A549 (cell line): ENCODE measurements at regions not wholly inside any gene's neighbourhood (a gene's known extent, or its start where the extent isn't known, plus 50 kb on each side); places are given as distances from the start of the nearest gene placed in this dataset.

Experiments used
- ATAC-seq, 2 experiments: fragments of 200-7000 bp in 1 of 2; fragments of >200 bp in 1 of 2; cut with Nextera tagmentation in 1 of 2; cut with Tn5 transposase in 1 of 2; 3 replicates each; pipeline versions ENCODE4 v1.8.0 to v1.9.1; 2018 to 2020; ENCODE audit warnings: mild to moderate bottlenecking in 1 of 2, moderate library complexity in 1 of 2
- CTCF ChIA-PET: fragments of 300-600 bp; sonication (Branson Sonifier 250); formaldehyde crosslinking; extraction: SDS; loops from one replicate; lab custom pipeline; 2021; ENCODE audit warnings: antibody characterized with exemption, inconsistent platforms; lab: Yijun Ruan, JAX
- POLR2A ChIA-PET: fragments of 350-600 bp; formaldehyde crosslinking; extraction: SDS; loops from one replicate; lab custom pipeline; 2021; ENCODE audit warnings: antibody characterized with exemption, inconsistent platforms; lab: Yijun Ruan, JAX
- DNase-seq, 2 experiments: peaks; one replicate each; pipeline versions ENCODE4 v3.0.0 to v3.0.0-alpha.2; 2011 to 2016; ENCODE audit warnings: low read depth in 1 of 2, low spot score in 1 of 2
- FAIRE-seq: peaks from 2 replicates; lab custom pipeline; 2011; peaks lifted over from hg19 to GRCh38; lab: Jason Lieb, UNC
- H3K27ac ChIP-seq, 2 experiments: fragments of >200 bp; sonication (Bioruptor Twin); formaldehyde crosslinking; 3 replicates each; pipeline ENCODE4 v1.5.1; 2016 to 2017
- H3K4me1 ChIP-seq: fragments of >200 bp; sonication (Bioruptor Twin); formaldehyde crosslinking; 3 replicates; pipeline ENCODE4 v1.6.1; 2016
- H3K4me2 ChIP-seq: fragments of >200 bp; sonication (Bioruptor Twin); formaldehyde crosslinking; 3 replicates; pipeline ENCODE4 v1.6.1; 2016
- H3K4me3 ChIP-seq: fragments of >200 bp; sonication (Bioruptor Twin); formaldehyde crosslinking; 3 replicates; pipeline ENCODE4 v1.5.1; 2016
- H3K9me3 ChIP-seq: fragments of >200 bp; sonication (Bioruptor Twin); formaldehyde crosslinking; 3 replicates; pipeline ENCODE4 v1.6.1; 2016
- CBX8 ChIP-seq: fragments of 200-600 bp; sonication (generic); IDR thresholded peaks from 2 replicates; pipeline ENCODE4 v1.6.1; 2016
- CHD2 ChIP-seq: fragments of 150-350 bp; IDR thresholded peaks from 2 replicates; pipeline ENCODE4 v1.6.1; 2014; ENCODE audit warnings: low read length; ENCODE audit not compliant: partially characterized antibody
- CHD4 ChIP-seq: fragments of 200-600 bp; sonication (generic); IDR thresholded peaks from 2 replicates; pipeline ENCODE4 v1.6.1; 2016; ENCODE audit warnings: antibody characterized with exemption, mild to moderate bottlenecking, borderline replicate concordance
- CTCF ChIP-seq: fragments of >200 bp; sonication (Bioruptor Twin); formaldehyde crosslinking; IDR thresholded peaks from 3 replicates; pipeline ENCODE4 v1.5.1; 2016
- E2F6 ChIP-seq: IDR thresholded peaks from 2 replicates; pipeline ENCODE4 v1.6.1; 2012; ENCODE audit warnings: low read depth, borderline replicate concordance
- EHF ChIP-seq: fragments of 250-450 bp; sonication (Bioruptor Pico); IDR thresholded peaks from 2 replicates; pipeline ENCODE4 v1.5.0; 2020; ENCODE audit warnings: mild to moderate bottlenecking
- EHMT2 ChIP-seq: fragments of 200-600 bp; sonication (generic); IDR thresholded peaks from 2 replicates; pipeline ENCODE4 v1.6.1; 2016; ENCODE audit warnings: antibody characterized with exemption, low read depth, mild to moderate bottlenecking, moderate library complexity
- FOSL2 ChIP-seq, 2 experiments: fragments of 450-650 bp in 1 of 2; fragments of >200 bp in 1 of 2; sonication (Bioruptor Twin) in 1 of 2; formaldehyde crosslinking; IDR thresholded peaks; 2 replicates each; pipeline versions ENCODE4 v1.5.0 to v1.6.1; 2016 to 2020; ENCODE audit warnings: mild to moderate bottlenecking in 1 of 2, moderate library complexity in 1 of 2
- FOXS1 ChIP-seq: fragments of 250-450 bp; sonication (Bioruptor Pico); IDR thresholded peaks from 2 replicates; pipeline ENCODE4 v1.5.0; 2020; ENCODE audit warnings: mild to moderate bottlenecking, moderate library complexity
- GATA3 ChIP-seq: IDR thresholded peaks from 2 replicates; pipeline ENCODE4 v1.6.1; 2012; ENCODE audit warnings: borderline replicate concordance
- MAX ChIP-seq: IDR thresholded peaks from 2 replicates; pipeline ENCODE4 v1.6.1; 2012
- MAZ ChIP-seq: fragments of 150-350 bp; IDR thresholded peaks from 2 replicates; pipeline ENCODE4 v1.6.1; 2014; ENCODE audit warnings: antibody characterized with exemption, low read depth, low read length, borderline replicate concordance
- NR3C1 ChIP-seq: fragments of >200 bp; sonication (Bioruptor Twin); formaldehyde crosslinking; IDR thresholded peaks from 3 replicates; pipeline ENCODE4 v1.6.1; 2017
- POLR2A ChIP-seq: IDR thresholded peaks from 2 replicates; pipeline ENCODE4 v1.6.1; 2012; ENCODE audit warnings: mild to moderate bottlenecking, low read length
- RAD21 ChIP-seq, 2 experiments: fragments of >200 bp in 1 of 2; sonication (Bioruptor Twin) in 1 of 2; formaldehyde crosslinking in 1 of 2; IDR thresholded peaks in 1 of 2; conservative IDR thresholded peaks in 1 of 2; 2 replicates in 1 of 2; 3 replicates in 1 of 2; pipeline ENCODE4 v1.6.1; 2012 to 2018; ENCODE audit warnings: inconsistent platforms in 1 of 2
- RCOR1 ChIP-seq: fragments of 150-350 bp; IDR thresholded peaks from 2 replicates; pipeline ENCODE4 v1.6.1; 2014; ENCODE audit warnings: antibody characterized with exemption, low read length, low read depth
- RNF2 ChIP-seq: fragments of 200-600 bp; sonication (generic); IDR thresholded peaks from 2 replicates; pipeline ENCODE4 v1.6.1; 2016; ENCODE audit warnings: low read depth, mild to moderate bottlenecking, antibody characterized with exemption, moderate library complexity, borderline replicate concordance
- TFCP2L1 ChIP-seq: fragments of 250-450 bp; sonication (Bioruptor Pico); IDR thresholded peaks from 2 replicates; pipeline ENCODE4 v1.5.0; 2021; ENCODE audit warnings: mild to moderate bottlenecking
- USF2 ChIP-seq: fragments of 450-650 bp; IDR thresholded peaks from 2 replicates; pipeline ENCODE4 v1.6.1; 2014; ENCODE audit warnings: antibody characterized with exemption
- ZFP36 ChIP-seq: fragments of 450-650 bp; IDR thresholded peaks from 2 replicates; pipeline ENCODE4 v1.6.1; 2014; ENCODE audit warnings: borderline replicate concordance; ENCODE audit not compliant: partially characterized antibody
- ZNF302 ChIP-seq: fragments of 250-450 bp; sonication (Bioruptor Pico); IDR thresholded peaks from 2 replicates; pipeline ENCODE4 v1.9.0; 2021; ENCODE audit warnings: inconsistent platforms, mild to moderate bottlenecking, moderate library complexity
- WGBS: methylation state at CpG from one replicate; pipeline ENCODE4 v1.1.6; 2017; ENCODE audit errors: missing lambda C conversion rate; 5-methylcytosine and 5-hydroxymethylcytosine counted together

DNA sequence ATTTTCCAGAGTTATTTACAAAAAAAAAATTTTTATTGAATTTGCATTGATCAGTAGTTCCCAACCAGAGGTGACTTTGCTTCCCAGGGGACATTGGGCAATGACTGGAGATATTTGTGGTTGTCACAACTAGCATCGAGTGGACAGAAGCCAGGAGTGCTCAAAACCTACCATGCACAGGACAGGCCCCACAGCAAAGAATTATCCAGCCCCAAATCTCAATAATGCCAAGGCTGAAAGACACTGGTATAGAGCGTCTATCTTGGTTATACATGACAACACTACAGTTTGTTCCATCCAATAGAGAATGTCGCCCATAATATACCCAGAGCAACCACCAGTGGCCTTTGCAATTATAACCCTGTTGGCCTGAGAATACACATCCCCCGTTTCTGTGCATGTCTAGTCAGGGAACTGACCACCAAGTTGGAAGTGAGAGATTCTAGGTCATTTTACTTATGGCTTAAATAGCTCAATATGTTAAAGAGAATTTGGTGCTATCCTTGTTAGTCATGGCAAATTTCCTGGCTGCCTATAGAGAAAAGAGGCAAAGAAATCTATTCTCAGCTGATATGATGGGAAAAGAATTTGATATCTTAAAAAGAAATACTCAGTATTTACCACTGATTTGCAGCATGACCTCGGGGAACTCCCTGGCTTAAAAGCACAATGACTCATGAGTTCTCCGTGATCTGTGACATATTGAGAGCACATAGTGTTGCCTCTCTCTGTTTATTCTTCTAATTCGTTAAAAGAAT lies 76.0 kb upstream of the ADTRP start:
- no peak for FAIRE-seq
- H3K9me3 ChIP-seq = peaks cover 8% of the 10 kb centered on the region; the same call in 2 of the 3 replicates
- peak; percentile 5 to 23 for DNase-seq
- peaks cover 11% of the 10 kb centered on the region; the same call in 2 of the 3 replicates for H3K4me1 ChIP-seq
- TF ChIP-seq GATA3 (no peak), RNF2 (no peak), FOSL2 (IDR thresholded peaks at IDR 0.05) (no peak), FOSL2 (CRISPR knock-in tag; IDR thresholded peaks at IDR 0.05) (peak; percentile 54), ZFP36 (no peak), EHMT2 (no peak), EHF (CRISPR knock-in tag) (no peak), CHD4 (no peak), USF2 (no peak)
- peak overlapping the region; percentile 44 to 49; a peak in 3 of 6 replicates for H3K27ac ChIP-seq
- no peak overlapping the region for H3K4me3 ChIP-seq
- peak in 1 of 2 experiments; percentile 50; a peak in 1 of 6 replicates for ATAC-seq
- ChIA-PET POLR2A (no interaction called here), CTCF (interaction anchor here (0.6 kb wide), 1 partner anchor 396 kb away, joined by 3 read pairs; no protein-coding TSS in a partner anchor)
- 41% methylated on average over 7 of the region's 7 CpGs for WGBS
- peak overlapping the region; percentile 28 for H3K4me2 ChIP-seq

DNA sequence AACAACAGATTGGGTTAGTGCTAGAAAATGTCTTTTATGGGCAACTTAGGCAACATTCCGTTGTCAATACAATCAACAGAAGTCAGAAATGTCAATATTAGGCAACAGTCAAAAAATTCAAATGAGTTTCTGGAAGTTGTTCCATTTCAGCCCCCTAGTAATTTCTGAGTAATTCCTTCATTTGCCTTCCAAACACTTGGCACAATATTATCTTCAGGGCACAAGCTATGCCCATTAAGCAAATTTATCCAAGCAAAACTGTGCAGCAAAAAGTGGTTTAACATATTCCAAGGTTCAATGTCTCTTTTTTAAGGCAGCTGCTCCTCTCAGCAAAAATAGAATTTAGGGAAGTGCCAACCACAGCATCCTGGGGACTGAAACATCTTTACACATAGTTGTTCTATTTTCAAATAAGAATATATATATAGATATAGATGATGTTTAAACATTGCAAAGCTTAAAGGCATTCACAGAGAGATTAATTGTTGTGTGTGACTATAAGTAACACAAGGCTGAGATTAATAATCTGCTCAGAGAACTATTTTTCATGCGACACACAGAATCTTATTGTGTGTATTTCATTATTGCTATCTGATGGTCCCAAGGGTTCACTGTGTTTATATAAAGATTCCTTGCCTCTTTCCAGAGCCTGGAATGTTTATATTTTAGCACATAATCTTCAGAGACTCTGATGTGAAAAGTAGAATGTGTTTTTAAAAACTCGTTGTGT lies 75.2 kb upstream of the ADTRP start:
- TF ChIP-seq RCOR1 = no peak
- no peak for TF ChIP-seq CTCF
- no peak for TF ChIP-seq POLR2A
- TF ChIP-seq CBX8 = no peak
- no peak for TF ChIP-seq MAX
- TF ChIP-seq EHF (CRISPR knock-in tag) = no peak
- H3K4me3 ChIP-seq = no peak overlapping the region
- 64% methylated on average over 3 of the region's 3 CpGs for WGBS
- H3K4me1 ChIP-seq = peaks cover 16% of the 10 kb centered on the region; the same call in 2 of the 3 replicates
- H3K27ac ChIP-seq = peak overlapping the region in 1 of 2 experiments; percentile 44; a peak in 1 of 6 replicates
- peaks cover 8% of the 10 kb centered on the region; the same call in 2 of the 3 replicates for H3K9me3 ChIP-seq
- no peak overlapping the region for H3K4me2 ChIP-seq
- DNase-seq = no peak
- ChIA-PET POLR2A (no interaction called here), CTCF (no interaction called here)
- ATAC-seq = no peak
- FAIRE-seq = no peak

GRCh38 chr6:11852061-11852651 lies 73.6 kb upstream of the ADTRP start:
- no peak for TF ChIP-seq CBX8
- no peak for TF ChIP-seq RAD21 (conservative IDR thresholded peaks at IDR 0.05 in 1 of 2, IDR thresholded peaks at IDR 0.05 in 1 of 2)
- no peak for TF ChIP-seq TFCP2L1 (CRISPR knock-in tag)
- no peak for TF ChIP-seq USF2
- no peak for TF ChIP-seq ZFP36
- TF ChIP-seq NR3C1 = no peak
- TF ChIP-seq CHD2 = no peak
- TF ChIP-seq FOXS1 (CRISPR knock-in tag) = no peak
- TF ChIP-seq MAZ = no peak
- TF ChIP-seq E2F6 = no peak
- TF ChIP-seq ZNF302 (CRISPR knock-in tag) = no peak
- CTCF ChIA-PET = no interaction called here
- DNase-seq = no peak
- Histone ChIP-seq H3K4me1 (peaks cover 16% of the 10 kb centered on the region; the same call in 2 of the 3 replicates), H3K9me3 (peaks cover 8% of the 10 kb centered on the region; the same call in 2 of the 3 replicates), H3K4me2 (no peak overlapping the region), H3K4me3 (no peak overlapping the region), H3K27ac (no peak overlapping the region)
- POLR2A ChIA-PET = no interaction called here
- FAIRE-seq = no peak
- 85% methylated on average over 11 of the region's 11 CpGs for whole genome bisulfite sequencing
- no peak for ATAC-seq
